ENCODE measurements at regions not wholly inside any gene's neighbourhood (a gene's known extent, or its start where the extent isn't known, plus 50 kb on each side); places are given as distances from the start of the nearest gene placed in this dataset.
"Not testable (repeated sequence)": the region's sequence is repeated elsewhere in the genome, so short reads cannot be mapped to it uniquely, and the experiment has no call there.

GRCh38 chr14:42533476-42533875 lies 926.8 kb downstream of the LRFN5 start:
- no peak for DNase-seq

DNA sequence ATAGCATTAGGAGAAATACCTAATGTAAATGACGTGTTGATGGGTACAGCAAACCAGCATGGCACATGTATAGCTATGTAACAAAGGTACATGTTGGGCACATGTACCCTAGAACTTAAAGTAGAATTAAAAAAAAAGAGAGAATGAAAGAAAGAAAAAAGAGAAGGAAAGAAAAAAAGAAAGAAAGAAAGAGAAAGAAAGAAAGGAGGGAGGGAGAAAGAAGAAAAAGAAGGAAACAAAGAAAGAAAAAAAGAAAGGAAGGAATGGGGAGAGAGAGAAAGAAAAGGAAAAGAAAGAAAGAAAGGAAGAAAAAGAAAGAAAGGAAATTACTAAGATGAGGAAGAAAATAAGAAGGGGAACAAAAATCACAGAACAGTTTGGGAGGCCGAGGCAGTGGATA lies 925.5 kb downstream of the LRFN5 start:
- DNase-seq: no peak

- DNase-seq: no peak
Measured at GRCh38 chr14:42527141-42527540, 920.5 kb downstream of the LRFN5 start.

GRCh38 chr14:42523666-42524065 lies 917.0 kb downstream of the LRFN5 start:
- DNase-seq: no peak

GRCh38 chr14:42517806-42518500 lies 911.3 kb downstream of the LRFN5 start:
- no peak for DNase-seq

DNA sequence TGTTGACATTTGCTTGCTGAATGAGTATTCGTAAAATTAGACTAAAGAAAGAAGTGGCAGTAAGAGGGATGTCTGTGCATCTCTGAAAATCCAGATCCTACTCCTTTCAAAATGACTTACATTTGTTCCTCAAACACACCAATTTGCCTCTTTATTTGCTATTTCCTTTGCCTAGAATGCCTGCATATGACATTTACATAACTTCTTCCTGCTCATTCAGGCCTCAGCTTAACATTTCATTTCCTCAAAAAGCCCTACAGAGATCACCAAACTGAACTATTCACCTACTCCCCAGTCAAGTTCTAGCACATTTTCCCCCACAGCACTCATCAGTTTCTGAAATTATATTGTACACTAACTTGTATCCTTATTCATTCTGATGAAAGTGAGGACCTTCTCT lies 907.2 kb downstream of the LRFN5 start:
- no peak for DNase-seq

DNA sequence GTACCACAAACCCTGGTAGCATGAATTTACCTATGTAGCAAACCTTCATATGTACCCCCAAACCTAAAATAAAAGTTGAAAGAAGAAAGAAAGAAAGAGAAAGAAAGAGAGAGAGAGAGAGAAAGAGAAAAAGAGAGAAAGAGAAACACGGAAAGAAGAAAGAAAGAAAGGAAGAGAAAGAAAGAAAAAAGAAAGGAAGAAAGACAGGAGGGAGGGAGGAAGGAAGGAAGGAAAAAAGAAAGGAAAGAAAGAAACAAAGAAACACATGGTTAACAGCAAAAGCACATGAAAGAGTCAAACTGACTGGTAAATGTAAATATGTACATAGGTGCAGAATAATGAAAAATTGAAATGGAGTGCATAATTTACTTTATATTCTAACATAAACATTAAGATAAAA lies 903.4 kb downstream of the LRFN5 start:
- DNase-seq: no peak

- no peak for DNase-seq
Measured at GRCh38 chr14:42508209-42508946, 901.7 kb downstream of the LRFN5 start.

- DNase-seq: no peak
Measured at GRCh38 chr14:42504433-42504832, 897.8 kb downstream of the LRFN5 start.

DNA sequence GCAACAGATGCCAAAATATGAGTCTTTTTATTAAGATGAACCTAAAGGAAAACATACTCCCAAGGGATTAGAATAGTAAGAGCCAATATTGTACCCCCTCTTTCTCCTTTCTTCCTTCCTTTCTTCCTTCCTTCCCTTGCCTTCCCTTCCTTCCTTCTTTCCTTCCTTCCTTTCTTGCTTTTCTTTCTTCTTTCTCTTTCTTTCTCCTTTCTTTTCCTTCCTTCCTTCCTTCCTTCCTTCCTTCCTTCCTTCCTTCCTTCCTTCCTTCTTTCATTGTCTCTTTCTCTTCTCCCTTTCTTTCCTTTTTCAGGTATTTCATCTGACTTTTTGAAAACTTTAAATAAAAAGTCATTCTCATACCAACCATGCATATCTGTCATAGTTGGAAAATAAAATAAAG lies 892.5 kb downstream of the LRFN5 start:
- DNase-seq: no peak

DNA sequence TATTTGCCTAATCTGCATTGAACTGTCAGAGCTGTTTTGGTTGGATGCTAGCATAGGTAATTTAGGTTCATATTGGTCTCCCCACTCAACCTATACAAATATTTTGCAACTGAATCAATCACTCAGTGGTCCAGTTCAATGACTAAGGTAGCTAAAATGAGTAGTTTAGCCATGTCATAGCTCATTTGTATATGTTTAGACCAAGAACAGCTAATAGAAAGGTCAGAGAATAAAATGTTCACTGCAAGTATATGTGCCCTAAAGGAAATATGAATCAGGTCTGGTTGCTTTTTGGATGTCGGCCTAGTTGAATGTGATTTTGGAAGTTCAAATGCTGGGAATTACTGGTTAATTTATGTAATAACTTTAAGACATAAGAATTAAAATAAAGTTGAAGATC lies 883.9 kb downstream of the LRFN5 start:
- no peak for DNase-seq

DNA sequence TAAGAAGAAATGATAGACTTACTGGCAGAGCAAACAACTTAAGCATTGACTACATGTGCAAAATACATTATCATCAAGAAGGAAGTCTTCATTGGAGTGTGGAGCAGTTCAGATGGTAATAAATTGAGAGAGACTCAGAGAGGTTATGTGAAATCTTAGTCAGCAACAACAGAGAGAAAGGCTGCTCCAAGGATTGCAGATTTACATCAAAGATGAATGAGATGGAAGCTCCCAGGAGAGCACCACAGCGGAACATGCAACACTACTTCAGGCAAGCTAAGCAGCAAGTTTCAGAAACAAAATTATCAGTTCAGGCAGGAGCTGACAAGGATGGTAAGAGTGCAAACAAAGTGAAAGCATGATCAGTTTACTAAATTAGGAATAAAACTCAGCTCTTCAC lies 882.3 kb downstream of the LRFN5 start:
- no peak for DNase-seq

DNA sequence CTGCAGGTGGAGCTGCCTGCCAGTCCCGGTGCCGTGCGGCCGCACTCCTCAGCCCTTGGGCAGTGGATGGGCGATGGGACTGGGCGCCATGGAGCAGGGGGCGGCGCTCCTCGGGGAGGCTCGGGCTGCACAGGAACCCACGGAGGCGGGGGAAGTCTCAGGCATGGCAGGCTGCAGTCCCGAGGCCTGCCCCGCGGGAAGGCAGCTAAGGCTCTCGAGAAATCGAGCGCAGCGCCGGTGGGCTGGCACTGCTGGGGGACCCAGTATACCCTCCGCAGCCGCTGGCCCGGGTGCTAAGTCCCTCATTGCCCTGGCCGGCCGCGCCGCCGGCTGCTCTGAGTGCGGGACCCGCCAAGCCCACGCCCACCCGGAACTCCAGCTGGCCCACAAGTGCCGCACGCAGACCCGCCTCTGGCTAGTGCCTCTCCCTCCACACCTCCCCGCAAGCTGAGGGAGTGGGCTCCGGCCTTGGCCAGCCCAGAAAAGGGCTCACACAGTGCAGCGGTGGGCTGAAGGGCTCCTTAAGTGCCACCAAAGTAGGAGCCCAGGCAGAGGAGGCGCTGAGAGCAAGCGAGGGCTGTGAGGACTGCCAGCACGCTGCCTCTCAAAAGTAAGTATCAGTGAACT lies 875.8 kb downstream of the LRFN5 start:
- not testable (repeated sequence) for DNase-seq

DNA sequence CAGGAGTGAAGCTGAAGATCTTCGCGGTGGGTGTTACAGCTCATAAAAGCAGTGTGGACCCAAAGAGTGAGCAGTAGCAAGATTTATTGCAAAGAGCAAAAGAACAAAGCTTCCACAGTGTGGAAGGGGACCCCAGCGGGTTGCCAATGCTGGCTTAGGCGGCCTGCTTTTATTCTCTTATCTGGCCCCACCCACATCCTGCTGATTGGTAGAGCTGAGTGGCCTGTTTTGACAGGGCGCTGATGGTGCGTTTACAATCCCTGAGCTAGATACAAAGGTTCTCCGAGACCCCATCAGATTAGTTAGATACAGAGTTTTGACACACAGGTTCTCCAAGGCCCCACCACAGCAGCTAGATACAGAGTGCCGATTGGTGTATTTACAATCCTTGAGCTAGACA lies 875.0 kb downstream of the LRFN5 start:
- not testable (repeated sequence) for DNase-seq

GRCh38 chr14:42480255-42480654 lies 873.6 kb downstream of the LRFN5 start:
- DNase-seq: no peak

- no peak for DNase-seq
Measured at GRCh38 chr14:42475289-42475688, 868.6 kb downstream of the LRFN5 start.

DNA sequence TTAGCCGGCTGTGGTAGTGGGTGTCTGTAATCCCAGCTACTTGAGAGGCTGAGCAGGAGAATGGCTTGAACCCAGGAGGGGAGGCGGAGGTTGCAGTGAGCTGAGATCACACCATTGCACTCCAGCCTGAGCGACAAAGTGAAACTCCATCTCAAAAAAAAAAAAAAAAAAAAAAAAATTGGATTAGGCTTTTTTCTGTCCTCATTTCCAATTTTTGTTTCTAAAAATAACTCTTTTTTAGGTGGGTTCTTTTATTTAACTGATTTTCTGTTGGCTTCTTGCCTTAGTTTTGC lies 863.7 kb downstream of the LRFN5 start:
- DNase-seq: no peak

- no peak for DNase-seq
Measured at GRCh38 chr14:42469637-42470426, 863.2 kb downstream of the LRFN5 start.

DNA sequence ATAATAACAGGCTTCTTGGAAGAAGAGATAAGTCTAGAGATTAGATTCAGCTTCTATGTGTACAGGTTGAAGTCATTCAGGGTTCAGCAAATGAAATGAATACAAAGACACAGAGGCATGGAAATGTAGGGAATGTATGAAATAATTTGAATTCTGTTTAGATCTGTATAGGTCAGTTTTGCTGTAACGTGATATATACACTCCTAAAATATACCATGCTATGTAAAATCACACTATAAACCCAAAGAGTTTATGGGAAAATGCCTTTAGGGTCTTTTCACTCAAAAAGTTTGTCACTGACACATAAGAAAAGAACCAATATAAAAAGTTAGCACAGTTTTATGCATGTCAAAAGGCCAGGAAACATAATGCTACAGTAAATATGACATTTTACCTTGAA lies 854.0 kb downstream of the LRFN5 start:
- DNase-seq: no peak

- DNase-seq: no peak
Measured at GRCh38 chr14:42459171-42459685, 852.6 kb downstream of the LRFN5 start.

GRCh38 chr14:42441615-42442014 lies 834.9 kb downstream of the LRFN5 start:
- no peak for DNase-seq

- no peak for DNase-seq
Measured at GRCh38 chr14:42437809-42438208, 831.1 kb downstream of the LRFN5 start.

GRCh38 chr14:42429401-42429800 lies 822.7 kb downstream of the LRFN5 start:
- DNase-seq: no peak

Measured in NCI-H524 treated with DMSO at 0.1 percent for 48 hours (cell line).